Muscle of arm (tissue), 1 donor: ENCODE measurements at regions not wholly inside any gene's neighbourhood (a gene's known extent, or its start where the extent isn't known, plus 50 kb on each side); places are given as distances from the start of the nearest gene placed in this dataset.
A peak's percentile ranks its signal among the peaks of the same experiment; 100 is the strongest.

Experiments
- DNase-seq: peaks from one replicate; pipeline ENCODE4 v3.0.0-alpha.2; 2013

- no peak for DNase-seq
Measured at GRCh38 chr4:183563874-183564273, 59.0 kb downstream of the ING2 start.

DNA sequence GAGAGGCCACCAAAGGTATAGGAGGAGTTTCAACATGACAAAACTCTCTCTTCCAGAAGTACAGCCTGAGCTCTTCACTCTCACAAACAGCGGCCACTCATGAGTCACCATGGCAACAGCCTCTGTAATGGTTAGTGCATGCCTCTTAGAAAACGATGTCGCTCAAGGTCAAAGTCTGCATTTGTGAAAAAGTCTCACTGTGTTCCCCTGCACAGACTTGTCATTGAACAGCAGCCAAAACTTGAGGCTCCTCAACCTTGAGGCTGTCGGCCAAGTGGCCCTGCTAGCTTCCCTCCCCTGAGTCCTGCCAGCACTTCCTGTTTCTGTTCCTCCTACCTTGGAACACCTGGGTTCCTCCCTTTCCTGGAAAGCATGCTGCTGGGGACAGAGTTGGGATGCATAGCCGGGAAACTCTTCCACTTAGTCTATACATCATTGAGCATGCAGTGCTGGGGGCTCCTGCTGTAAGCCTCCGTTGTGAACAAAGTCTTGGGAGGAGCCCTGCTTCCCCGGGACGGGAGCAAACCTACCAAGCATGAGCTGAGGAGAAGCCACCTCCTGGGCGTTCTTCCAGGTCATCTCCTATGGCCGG is 66.6 kb downstream of the ING2 start:
- DNase-seq: no peak

DNA sequence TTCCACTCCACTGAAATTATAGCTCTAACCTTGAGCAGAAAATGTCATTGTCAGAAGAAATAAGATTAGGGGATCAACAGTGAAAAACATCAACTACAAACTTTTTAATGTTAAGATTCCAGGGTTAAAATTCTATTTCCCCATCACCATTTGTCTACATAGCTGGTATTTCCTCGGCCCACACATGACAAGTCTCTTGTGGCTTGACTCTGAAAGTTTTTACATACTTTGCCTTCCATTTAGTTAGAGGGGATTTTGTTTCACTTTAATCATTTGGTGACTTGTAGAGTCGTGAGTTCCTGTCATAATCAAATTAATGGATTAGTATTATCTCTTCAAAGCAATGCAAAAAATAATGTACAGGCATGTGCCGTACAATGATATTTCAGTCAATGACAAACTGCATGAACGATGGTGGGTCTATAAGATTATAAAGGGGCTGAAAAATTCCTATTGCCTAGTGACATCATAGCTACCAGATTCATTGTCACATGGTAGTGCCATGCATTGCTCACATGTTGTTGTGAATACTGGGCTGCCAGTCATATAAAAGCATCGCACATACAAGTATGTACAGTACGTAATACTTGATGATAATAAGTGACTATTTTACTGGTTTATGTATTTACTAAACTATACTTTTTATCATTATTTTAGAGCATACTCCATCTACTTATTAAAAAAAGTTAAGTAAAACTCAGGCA is 72.0 kb downstream of the ING2 start:
- no peak for DNase-seq

DNA sequence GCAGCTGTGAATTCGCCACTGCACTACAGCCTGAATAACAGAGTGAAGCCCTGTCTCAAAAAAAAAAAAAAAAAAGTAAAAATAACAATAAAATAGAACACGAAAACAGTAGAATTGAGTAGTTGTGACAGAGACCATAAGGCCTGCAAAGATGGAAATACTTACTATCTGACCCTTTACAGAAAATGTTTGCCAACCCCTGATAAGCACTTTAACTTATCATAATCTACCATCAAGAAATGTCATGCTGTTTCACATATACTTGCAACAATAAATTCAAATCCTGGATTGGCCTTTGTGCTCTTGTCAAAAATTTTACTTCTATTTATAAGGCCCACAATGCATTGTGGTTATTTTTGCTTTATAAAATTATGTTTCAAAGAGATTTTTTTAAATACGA is 75.5 kb downstream of the ING2 start:
- DNase-seq: no peak

- DNase-seq: no peak
Measured at GRCh38 chr4:183580849-183581248, 76.0 kb downstream of the ING2 start.

GRCh38 chr4:183586824-183587223 is 72.2 kb downstream of the RWDD4 start:
- DNase-seq: no peak

DNA sequence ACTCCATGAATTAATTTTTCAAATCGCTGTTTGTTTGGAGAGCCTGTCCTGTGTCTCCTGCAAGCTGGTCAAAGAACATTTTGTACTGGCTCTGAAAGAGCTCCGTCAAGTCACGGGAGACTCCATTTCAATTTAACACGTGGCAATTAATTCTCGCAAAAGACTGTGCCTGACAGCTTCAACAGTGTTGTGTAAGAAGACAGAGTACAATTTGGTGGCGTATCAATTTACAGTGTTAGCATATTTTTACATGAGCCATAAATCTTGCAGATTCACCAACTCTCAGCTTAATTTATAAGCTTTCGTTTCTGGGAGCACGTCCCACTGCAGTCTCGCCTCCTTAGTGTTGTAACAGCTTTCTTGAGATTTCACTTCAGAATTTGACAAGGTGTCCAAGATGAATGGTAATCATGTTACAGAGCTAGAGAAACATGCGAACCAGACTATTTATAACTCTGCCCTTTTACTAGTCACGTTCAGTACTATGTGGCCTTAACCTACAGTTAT is 70.8 kb downstream of the RWDD4 start:
- peak; percentile 18 for DNase-seq

DNA sequence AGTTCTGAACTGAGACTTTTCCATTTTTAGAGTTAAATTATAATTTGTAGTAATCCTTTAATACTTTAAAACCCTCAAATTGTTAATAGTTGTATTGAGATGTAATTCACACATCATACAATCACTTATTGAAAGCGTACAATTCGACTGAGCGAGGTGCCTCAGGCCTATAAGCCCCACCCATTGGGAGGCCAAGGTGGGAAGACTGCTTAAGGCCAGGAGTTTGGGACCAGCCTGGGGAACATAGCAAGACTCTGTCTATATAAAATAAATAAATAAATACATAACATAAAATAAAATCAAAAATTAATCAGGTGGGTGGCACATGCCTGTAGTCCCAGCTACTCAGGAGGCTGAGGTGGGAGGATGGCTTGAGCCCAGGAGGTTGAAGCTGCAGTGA is 70.3 kb downstream of the RWDD4 start:
- DNase-seq: no peak

DNA sequence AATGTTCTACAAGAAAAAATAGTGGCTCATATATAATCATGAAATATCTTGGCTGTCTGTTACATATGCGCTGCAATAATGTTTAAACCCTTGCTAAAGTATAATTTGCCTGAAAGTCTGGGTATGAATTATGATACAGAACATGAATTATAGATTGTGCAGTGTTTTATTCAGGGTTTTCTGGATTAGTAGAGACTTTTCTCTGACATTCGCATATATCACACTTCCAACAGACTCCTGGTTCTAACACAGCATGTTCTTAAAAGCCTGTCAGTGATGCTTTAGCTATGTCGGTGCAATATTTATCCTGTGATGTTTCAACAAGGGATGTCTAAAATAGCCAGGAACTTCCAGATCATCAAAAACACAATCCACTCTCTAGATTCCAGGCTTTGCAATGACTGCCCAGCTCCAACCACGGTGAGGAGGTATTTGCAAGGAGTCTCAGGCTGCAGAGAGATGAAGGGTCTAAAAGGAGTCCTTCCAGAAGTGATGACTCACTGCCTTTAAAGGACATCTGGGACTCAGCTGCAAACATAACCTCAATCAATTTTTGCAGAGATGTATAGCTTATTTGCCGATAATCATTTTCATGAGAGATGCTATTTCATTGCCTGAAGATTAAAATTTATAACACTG is 69.4 kb downstream of the RWDD4 start:
- DNase-seq: no peak
